ENCODE measurements at regions not wholly inside any gene's neighbourhood (a gene's known extent, or its start where the extent isn't known, plus 50 kb on each side); places are given as distances from the start of the nearest gene placed in this dataset.

- DNase-seq: no peak
These were observed 1178.6 kb downstream of the BRD1 start for GRCh38 chr22:48649031-48649430.

- DNase-seq: no peak
These were observed 1179.8 kb downstream of the BRD1 start for GRCh38 chr22:48647606-48648515.

- DNase-seq: no peak
These were observed 1180.6 kb downstream of the BRD1 start for GRCh38 chr22:48647051-48647450.

GRCh38 chr22:48646216-48646925 lies 1181.3 kb downstream of the BRD1 start:
- DNase-seq: no peak

GRCh38 chr22:48645766-48646165 lies 1181.9 kb downstream of the BRD1 start:
- no peak for DNase-seq

- no peak for DNase-seq
These were observed 1182.7 kb downstream of the BRD1 start for GRCh38 chr22:48644997-48645396.

- no peak for DNase-seq
These were observed 1183.6 kb downstream of the BRD1 start for GRCh38 chr22:48644108-48644507.

- DNase-seq: no peak
These were observed 1184.5 kb downstream of the BRD1 start for GRCh38 chr22:48643066-48643731.

GRCh38 chr22:48642550-48642949 lies 1185.1 kb downstream of the BRD1 start:
- DNase-seq: no peak

- no peak for DNase-seq
These were observed 1185.7 kb downstream of the BRD1 start for GRCh38 chr22:48641906-48642475.

GRCh38 chr22:48640890-48641841 lies 1186.5 kb downstream of the BRD1 start:
- DNase-seq: no peak

GRCh38 chr22:48639896-48640748 lies 1187.6 kb downstream of the BRD1 start:
- no peak for DNase-seq

- DNase-seq: no peak
These were observed 1188.5 kb downstream of the BRD1 start for GRCh38 chr22:48639021-48639795.

- DNase-seq: no peak
These were observed 1190.4 kb downstream of the BRD1 start for GRCh38 chr22:48637231-48637630.

- no peak for DNase-seq
These were observed 1190.9 kb downstream of the BRD1 start for GRCh38 chr22:48636746-48637145.

GRCh38 chr22:48635816-48636215 lies 1191.9 kb downstream of the BRD1 start:
- DNase-seq: no peak

- DNase-seq: no peak
These were observed 1192.6 kb downstream of the BRD1 start for GRCh38 chr22:48635031-48635430.

GRCh38 chr22:48633996-48634836 lies 1193.5 kb downstream of the BRD1 start:
- DNase-seq: no peak

GRCh38 chr22:48632646-48633246 lies 1194.9 kb downstream of the BRD1 start:
- no peak for DNase-seq
